Renal pelvis (tissue), 1 donor: ENCODE measurements at regions not wholly inside any gene's neighbourhood (a gene's known extent, or its start where the extent isn't known, plus 50 kb on each side); places are given as distances from the start of the nearest gene placed in this dataset.
A peak's percentile ranks its signal among the peaks of the same experiment; 100 is the strongest.
"Not testable (repeated sequence)": the region's sequence is repeated elsewhere in the genome, so short reads cannot be mapped to it uniquely, and the experiment has no call there.

ENCODE experiments used
- DNase-seq: peaks from one replicate; pipeline ENCODE4 v3.0.0-alpha.2; 2013

DNA sequence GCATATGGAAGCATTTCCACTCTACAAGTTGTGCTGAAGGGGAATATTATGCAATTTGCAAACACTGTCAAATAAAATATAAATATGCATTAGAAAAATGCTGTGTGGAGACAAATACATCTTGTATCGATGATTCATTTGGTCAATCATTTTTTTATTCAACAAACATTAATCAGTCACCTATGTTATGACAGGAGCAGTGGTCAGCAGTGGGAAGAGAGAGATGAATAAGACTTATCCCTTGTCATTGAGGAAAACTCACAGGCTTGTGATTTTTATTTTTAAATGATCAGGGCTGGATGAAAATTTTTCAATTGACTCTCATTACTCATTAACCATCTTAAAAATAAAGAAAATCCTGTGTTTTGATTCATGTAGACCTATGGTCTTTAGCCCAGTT lies 574.1 kb downstream of the ACTL7B start:
- DNase-seq, result no peak

DNA sequence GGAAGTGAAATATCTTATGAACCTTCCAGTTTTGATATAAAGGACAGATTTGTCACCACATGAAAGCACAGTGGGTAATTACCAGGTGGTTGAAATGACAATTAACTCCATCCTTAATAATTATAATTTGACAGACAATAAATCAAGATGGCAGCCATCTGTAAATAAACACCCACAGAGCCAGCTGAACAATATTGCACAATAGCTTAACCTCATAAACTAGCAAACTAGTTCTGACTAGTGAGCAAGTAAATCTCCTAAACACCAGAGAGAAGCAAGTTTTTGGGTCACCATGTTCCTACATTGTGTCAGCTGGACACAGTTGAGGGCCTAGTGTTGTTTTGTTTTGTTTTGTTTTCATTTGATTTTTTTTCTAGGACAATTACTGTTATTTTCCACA lies 577.4 kb downstream of the ACTL7B start:
- no peak for DNase-seq

DNA sequence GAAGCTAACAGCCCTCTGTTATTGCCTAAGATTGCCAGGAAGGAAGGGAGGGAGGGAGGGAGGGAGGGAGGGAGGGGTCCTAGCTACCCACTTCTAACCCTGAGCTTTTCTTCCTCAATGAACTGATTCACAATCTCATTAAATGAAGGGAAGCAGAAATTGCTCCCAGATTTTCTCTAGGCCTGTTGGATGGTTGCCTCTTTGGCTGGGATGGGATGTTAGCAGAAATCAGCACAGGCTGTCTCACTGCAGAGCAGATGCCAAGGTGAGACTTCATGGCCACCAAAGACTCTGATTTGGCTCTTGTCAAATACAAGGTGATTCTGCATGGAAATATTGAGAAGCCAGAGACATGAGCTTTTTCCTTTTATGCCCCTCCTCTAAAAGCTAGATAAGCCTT lies 578.6 kb downstream of the ACTL7B start:
- no peak for DNase-seq

DNA sequence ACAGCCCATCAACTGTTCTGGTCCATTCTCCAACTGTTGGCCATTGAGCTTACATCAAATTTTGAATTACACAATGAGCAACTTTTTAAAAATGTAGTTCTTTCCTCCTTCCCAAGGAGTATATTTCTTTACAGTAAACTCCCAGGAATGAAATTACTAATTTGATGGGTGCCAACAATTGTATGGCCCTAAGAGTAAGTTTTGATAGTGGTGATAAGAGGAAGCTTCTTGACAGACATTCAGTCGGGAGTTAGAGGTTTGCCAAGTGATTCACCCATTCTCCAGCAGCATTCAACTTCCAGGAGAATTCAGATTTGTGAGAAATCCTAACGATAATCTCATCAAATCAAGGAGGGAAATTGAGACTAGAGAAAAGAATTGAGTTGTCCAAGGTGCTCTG lies 579.9 kb downstream of the ACTL7B start:
- no peak for DNase-seq

DNA sequence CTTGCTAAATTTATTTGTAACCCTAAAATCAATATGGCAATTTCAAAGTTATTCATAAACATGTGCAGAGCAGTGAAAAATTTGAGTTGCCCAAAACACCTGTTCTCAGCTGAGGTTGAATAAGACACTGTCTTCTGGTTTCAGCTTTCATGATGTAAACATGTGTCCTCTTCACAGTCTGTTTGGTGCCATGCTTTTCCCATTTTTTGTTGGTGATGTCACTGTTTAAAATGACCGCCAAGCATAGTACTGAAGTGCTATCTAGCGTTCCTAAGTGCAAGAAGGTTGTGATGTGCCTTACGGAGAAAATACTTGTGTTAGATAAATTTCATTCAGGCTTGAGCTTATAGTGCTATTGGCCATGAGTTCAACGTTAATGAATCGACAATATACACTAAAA lies 580.8 kb downstream of the ACTL7B start:
- no peak for DNase-seq

DNA sequence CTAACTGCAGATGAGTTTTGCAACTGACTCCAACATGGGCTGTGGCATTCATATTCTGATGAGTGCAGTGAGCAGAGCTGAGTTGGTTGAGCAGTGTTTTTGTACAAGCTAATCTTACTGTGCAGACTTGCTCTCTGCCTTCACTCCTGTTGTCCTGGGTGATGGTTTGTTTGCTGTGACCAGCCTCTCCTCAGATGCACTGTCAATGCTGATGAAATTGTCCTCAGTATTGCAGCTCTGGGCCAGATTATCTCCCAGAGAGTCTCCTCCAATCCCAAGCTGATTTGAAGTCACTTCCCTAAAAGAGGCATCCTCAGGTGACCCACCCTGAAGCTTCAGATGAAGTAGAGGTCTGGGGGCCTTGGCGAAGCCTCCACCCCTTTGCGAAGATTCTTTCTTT lies 581.8 kb downstream of the ACTL7B start:
- DNase-seq, result no peak

DNA sequence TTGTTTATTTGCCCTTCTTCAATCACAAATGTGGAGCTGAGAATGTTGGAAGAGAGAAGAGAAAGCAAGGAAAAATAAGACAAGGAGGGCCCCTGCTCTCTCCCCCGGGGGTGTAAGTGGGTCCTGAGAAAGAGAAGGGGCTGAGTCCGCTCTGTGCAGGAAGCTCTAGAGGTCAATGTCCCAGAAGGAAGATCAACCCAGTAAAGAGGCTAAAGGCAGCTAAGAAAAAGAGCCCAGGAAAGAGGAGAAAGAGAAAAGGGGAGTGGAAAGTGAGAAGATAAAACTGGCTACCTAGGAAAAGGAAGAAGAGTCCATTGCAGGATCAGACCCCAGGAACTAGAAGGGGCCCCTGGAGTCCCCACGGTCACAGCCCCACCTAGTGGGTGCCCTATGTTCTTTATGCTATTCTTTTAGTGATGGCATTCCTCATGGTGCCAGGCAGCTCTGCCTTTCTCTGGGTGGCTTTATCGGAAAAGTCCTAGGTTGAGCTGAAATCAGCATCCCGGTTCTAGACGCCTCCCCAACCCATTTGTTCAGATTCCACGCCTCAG lies 583.4 kb downstream of the ACTL7B start:
- DNase-seq, result peak; percentile 28

DNA sequence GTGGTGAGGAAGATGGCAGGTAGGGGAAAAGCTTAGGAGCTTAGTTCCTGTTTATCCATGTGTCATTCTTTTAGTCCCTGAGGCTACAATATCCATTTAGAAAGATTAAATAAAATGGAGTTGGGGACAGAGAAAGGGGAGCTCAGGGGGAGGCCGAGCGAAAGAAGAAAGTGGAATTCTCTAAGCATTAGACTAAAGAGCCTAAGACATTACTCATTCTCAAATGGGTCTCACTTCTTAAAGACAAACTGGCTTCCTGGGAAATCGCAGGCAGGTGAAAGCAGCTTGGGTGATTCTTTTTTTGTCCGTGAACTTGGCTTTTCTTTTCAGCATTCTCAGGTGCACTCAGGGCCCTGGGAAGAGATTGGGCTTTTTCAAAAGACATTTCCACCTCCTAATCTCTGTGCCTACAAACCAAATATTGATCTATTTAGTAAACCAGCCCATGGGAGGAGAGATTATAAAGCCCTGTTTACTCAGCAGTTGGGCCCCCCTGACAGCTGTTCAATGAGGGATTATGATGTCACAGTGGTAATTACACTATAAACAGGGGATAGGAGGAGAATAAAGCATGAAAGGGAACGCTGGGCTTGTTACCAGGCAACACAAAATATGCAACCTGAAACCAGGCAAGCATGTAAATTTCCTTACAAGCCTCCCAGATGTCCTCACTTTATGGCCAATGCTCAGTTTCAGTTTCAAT lies 584.0 kb downstream of the ACTL7B start:
- peak; percentile 84 for DNase-seq

DNA sequence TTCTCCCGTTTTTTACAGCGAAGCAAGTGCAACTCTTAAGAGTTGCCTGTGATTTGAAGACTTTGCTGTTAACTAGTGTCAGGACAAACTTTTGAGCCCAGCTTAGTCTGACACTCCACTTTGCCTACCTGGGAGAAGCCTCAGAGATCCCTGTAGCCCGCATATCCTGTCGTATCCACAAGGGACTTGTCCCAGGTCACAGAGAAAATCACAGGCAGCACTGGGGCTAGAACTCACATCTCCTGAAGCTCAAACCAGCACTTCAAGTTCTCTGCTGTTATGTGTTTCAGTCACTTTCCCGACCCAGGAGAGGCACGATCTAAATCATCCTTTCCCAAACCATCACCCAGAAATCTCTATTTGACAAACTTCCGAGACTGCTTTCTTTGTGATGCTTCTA lies 584.5 kb downstream of the ACTL7B start:
- no peak for DNase-seq

DNA sequence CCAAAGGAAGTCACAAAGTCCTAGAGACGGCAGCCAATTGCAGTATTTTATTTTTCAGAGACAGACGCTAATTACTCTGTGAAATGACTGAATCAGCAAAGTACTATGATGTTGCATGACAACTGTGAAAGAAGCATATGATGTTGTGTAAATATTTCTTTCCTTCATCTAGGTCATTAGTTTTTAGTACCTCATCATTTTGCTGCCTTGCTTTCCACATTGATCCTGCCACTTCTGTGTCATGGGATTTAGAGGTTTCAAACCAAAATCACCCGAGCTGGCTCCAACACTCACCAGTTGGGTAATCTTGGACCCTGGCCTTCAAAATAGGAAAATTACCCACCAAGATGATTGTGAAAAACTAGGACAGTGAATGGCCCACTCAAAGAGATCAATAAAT lies 585.2 kb downstream of the ACTL7B start:
- no peak for DNase-seq

DNA sequence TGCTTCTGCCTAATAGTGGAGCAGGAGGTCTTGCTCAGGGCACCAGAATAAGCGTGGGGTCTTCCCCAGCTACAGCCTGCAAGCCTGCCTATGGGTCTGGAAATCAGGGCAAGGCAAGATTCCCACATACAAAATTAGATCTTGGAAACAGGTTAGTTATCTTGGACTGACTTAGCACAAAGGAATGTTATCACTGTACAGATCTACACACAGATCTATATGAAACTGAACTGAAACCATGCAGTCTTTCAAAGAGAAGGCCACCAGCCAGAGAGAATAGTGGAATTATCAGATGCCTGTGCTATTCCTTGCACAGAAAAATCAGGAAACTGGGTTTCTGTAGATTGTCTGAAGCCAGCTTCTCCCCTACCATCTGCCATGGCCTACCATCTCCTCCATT lies 585.7 kb downstream of the ACTL7B start:
- no peak for DNase-seq

DNA sequence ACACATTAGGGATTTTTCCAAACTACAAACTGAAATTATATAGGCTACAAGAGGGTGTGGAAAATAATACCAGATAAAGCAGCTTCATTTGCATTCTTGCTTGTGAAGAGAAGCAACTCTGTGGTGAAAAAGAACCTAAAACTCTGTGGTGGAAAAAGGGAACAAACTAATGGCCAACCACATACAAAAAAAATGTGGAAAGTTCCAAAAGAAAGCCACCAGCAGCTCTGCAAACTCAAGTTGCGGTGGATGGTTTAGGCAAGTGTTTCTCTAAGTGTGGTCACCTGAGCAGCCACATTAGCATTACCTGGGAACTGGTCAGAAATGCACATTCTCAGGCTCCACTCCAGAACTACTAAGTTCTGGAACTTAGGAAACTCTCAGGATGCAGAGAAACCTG lies 586.4 kb downstream of the ACTL7B start:
- DNase-seq, result no peak

DNA sequence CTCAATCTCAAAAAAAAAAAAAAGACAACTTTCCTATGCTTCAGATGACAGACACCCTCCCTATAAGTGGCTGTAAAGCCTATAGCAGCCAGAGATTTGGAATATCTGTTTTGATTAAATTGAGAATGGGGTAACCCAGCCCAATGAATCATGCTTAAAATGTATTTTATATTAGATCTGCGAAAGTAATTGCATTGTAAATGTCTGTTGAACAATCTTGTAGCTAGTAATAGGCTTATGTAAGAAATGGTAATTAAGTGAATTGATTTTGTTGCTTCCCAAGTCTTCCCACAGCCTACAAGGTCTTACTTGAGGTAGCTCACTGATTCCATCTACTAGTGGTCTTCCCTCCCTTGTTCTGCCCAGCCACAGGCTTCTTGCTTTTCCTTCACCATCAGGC lies 590.7 kb downstream of the ACTL7B start:
- DNase-seq, result no peak

DNA sequence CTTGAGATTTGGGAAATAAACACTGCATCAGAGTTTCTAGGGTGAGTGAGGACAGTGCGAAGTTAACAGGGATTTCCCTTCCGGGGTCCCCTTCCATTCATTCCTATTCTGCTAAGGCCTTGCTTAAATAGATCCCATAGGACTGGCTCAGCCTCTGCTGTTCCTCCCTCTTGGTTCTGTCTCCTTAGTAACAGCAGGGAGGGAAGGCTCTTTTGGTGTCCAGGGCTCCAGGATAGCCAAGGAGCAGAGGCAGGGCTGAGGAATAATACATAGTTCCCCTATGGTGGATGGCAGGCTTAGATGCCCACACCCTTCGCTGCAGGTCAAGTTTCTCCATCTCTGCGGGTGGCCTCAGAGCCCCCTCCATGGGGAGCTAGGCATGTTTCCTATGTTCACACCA lies 591.7 kb downstream of the ACTL7B start:
- no peak for DNase-seq

DNA sequence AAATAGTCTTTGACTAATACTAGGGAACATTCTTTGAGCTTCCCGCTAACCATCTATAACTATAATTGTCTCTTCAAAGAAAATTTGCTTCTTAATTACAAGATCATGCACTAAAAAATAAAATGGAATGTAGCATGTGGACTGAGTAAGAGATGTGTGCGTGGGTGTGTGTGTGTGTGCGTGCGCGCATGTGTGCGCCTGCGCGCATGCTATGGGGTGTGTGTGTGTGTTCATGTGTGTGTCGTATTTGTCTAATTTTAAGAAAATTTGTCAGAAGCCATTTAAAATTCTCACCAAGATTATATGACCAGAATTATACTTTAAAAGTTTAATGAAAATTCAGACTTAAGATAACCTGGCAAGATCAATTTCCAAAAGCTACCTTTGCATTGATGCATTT lies 593.0 kb downstream of the ACTL7B start:
- DNase-seq, result no peak

DNA sequence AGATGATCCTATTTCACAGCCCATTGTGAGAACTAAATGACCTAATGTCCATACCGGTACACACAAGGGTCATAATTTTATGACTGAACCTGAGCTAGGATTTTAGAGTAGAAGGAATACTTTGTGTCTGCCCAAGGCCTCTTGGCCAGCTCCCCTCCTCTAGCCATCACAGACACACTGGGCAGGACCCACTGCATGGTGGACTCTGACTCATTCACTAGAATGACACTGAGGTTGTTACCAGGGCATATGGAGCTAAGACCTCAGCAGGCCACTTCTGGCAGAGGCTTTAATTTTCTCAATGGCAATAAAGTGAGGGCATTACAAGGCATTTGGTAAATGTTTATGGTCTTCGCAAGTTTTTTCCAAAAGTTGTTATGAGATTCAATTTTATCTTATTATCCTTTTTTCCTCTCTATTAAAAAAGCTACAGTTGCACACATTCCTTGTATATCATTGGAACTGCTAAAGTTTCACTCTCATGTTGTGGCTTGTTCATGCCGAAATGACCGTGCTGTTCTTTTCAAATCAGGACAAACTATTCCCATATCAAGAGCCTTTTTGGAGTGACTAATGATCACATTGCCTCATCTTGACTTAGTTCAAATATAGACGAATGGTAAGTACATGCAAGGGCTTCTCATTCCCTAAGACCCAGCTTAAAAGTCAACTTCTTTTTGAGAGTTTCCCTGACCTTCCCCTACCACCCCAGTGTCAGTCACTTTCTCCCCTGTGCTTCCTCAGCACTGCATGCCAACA lies 595.7 kb downstream of the ACTL7B start:
- DNase-seq, result no peak

DNA sequence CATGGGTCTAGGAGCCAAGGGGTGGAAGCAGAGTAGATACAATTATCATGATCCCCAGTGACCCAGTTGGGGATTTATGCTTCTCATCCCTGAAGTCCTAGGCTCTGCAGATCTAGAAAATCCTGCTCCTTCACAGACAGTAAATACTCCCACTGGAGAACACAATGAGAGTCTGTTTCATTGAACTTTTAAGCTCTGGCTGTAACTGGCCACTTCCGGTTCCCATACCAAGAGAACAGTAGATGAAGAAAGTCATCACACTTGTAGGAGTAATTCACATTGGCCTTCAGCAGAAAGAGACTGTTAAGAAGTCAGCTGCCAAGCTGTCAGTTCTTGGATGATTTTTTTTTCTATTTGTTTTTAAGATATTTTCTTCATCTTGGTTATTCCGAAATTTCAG lies 597.1 kb downstream of the ACTL7B start:
- no peak for DNase-seq

DNA sequence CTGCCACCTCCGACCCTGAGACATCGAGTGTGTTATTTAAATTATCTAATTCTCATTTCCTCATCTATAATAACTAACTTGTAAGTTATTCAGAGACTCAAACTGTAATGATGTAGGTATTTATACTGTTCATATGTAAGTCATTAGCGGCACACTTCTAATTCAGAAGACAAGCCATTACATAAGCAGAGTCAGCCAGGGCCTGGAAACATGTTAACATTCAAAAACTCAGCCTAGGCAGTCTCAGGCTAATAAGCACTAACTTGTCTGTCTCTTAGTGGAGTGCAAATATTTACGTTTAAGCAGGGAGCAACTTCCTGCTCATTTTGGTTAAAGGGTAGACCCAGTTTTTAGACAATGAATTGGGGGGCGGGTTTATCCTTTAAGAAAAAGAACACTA lies 598.4 kb downstream of the ACTL7B start:
- no peak for DNase-seq

DNA sequence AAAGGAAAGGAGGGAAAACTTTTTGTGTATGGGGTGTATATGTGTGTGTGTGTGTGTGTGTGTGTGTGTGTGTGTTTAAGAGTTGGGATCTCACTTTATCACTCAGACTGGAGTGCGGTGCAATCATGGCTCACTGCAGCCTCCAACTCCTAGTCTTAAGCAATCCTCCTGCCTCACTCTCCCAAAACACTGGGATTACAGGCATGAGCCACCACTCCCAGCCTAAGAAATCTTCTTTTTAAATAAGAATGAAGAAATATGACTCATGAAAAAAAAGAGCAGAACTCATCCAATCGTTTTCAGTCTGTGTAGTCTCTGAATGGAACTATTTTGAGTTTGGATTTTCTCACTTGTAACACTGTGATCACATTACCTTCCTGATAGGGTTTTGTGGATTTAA lies 601.5 kb downstream of the ACTL7B start:
- no peak for DNase-seq

DNA sequence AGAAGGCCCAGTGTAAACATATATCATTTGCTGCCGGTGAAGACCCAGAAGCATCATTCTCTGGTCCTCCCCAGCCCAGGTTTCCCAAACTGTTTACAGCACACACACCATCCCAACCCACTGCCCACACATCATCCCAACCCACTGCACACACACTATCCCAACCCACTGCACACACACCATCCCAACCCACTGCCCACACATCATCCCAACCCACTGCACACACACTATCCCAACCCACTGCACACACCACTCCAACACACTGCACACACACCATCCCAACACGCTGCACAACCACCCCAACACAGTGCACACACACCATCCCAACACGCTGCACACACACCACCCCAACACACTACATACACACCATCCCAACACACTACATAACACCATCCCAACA lies 608.4 kb downstream of the ACTL7B start:
- not testable (repeated sequence) for DNase-seq

DNA sequence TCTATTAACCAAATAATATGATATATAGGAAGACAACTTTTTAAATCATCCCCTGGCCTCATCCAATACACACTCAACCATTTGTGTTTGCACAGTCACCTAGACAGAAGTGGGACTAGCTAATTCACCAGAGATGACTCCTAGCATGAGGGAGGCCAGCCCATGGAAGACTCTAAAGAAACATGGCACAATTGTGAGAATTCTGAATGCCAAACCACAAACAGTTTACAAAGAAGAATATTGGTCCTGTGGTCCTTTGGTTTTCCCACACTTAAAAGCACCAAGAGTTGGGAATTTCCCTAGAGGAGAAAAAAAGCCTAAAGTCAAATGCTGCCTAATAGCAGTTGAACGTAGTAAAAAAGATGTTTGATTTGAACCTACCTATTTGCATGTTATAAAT lies 609.9 kb downstream of the ACTL7B start:
- no peak for DNase-seq

DNA sequence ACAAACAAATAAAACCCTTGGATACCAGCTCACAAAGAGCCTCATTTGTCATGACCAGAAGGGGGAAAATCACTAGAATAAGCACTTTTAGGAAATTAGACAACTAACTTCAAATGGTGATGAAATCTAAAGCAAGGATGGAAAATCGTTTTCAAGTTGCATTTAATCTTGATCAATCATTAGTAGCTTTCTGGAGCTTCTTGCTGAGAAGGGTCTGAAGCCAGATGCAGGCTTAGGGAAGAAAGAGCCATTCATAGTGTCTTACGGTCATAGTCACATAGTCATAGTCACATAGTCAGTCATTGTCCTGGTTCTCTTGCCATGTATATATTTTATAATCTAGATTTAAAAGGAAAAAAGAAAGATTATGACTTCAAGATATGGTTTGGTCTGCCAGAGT lies 610.5 kb downstream of the ACTL7B start:
- DNase-seq, result no peak

DNA sequence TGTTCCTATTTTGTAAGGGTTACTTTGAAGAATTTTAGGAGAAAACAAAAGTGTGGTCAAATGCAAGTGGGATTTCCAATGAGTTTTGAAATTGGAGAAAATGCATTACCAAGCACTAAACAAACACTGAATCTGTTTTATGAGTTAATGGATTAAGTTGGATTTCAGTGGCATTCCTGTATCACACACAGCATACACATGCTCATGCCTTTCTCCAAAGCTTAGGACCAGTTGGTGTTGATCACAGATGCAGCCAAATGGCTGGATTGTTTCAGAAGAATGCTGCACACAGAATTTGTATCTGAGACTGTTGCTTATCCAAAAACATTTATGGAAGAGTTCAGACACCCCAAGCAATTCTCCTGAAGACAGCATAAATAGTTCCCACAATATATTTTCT lies 611.1 kb downstream of the ACTL7B start:
- DNase-seq, result no peak
